SU-DHL-6 (cell line): ENCODE measurements at regions not wholly inside any gene's neighbourhood (a gene's known extent, or its start where the extent isn't known, plus 50 kb on each side); places are given as distances from the start of the nearest gene placed in this dataset.

Experiments used
- CTCF ChIP-seq: fragments of 200-600 bp; sonication (generic); IDR thresholded peaks from one replicate; pipeline ENCODE4 v1.5.1; 2017; ENCODE audit warnings: antibody characterized with exemption, mild to moderate bottlenecking, low read length, moderate library complexity; ENCODE audit not compliant: insufficient read depth, poor library complexity, severe bottlenecking
- EZH2phosphoT487 ChIP-seq: fragments of 200-600 bp; sonication (generic), shearing (Covaris generic); conservative IDR thresholded peaks from 2 replicates; pipeline ENCODE4 v1.6.1; 2018; ENCODE audit warnings: mild to moderate bottlenecking, antibody characterized with exemption, low read length, moderate library complexity, mixed read lengths

- TF ChIP-seq CTCF: no peak
- no peak for TF ChIP-seq EZH2phosphoT487
These were observed 204.8 kb upstream of the ARRDC4 start for GRCh38 chr15:97755726-97756125.
